ENCODE measurements at regions not wholly inside any gene's neighbourhood (a gene's known extent, or its start where the extent isn't known, plus 50 kb on each side); places are given as distances from the start of the nearest gene placed in this dataset.

DNA sequence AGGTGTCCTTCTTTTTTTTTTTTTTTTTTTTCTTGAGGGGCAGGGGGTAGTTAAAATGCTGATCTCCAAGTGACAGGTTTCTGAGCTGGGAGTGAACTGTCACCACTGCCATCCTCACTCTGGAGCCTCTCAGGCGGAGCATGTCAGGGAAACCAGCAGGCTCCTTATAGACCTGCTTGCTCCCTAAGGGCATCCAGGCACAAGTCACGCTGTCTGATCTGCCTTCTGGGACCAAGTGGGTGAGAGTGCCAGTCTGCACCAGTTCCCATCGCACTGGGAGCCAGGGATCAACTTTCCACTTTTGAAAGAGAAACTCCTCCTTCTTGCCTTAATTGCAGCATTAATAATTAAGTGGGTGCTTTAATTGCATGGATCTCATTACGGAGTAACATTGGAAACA lies 537.9 kb upstream of the CADM1 start:
- no peak overlapping the region for H3K4me3 ChIP-seq
- no peak for DNase-seq (ENCODE audit: low read depth in 1 of 2, low spot score in 1 of 2)
- TF ChIP-seq, protein P1, sequence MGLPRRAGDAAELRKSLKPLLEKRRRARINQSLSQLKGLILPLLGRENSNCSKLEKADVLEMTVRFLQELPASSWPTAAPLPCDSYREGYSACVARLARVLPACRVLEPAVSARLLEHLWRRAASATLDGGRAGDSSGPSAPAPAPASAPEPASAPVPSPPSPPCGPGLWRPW (IDR thresholded peaks at IDR 0.05), result no peak
- TF ChIP-seq, protein P2, sequence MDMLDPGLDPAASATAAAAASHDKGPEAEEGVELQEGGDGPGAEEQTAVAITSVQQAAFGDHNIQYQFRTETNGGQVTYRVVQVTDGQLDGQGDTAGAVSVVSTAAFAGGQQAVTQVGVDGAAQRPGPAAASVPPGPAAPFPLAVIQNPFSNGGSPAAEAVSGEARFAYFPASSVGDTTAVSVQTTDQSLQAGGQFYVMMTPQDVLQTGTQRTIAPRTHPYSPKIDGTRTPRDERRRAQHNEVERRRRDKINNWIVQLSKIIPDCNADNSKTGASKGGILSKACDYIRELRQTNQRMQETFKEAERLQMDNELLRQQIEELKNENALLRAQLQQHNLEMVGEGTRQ (IDR thresholded peaks at IDR 0.05), result no peak
- TF ChIP-seq RAD21 (conservative IDR thresholded peaks at IDR 0.05 in 1 of 2, IDR thresholded peaks at IDR 0.05 in 1 of 2), result no peak
- no peak for TF ChIP-seq RFX5 (IDR thresholded peaks at IDR 0.05)
- no peak for TF ChIP-seq TP53 (CRISPR knock-in tag; IDR thresholded peaks at IDR 0.05)
- no peak for TF ChIP-seq POLR2AphosphoS2 (conservative IDR thresholded peaks at IDR 0.05; ENCODE audit: low read length)
- TF ChIP-seq RNF2 (IDR thresholded peaks at IDR 0.05; ENCODE audit: borderline replicate concordance, low read depth), result no peak
- TF ChIP-seq CEBPB (IDR thresholded peaks at IDR 0.05), result no peak
- TF ChIP-seq BHLHE40 (IDR thresholded peaks at IDR 0.05; ENCODE audit: low read depth, low read length), result no peak
- no peak for TF ChIP-seq EHMT2 (IDR thresholded peaks at IDR 0.05; ENCODE audit: low read depth)
- TF ChIP-seq JUNB (IDR thresholded peaks at IDR 0.05), result no peak
- no peak for TF ChIP-seq FOSB (CRISPR knock-in tag; IDR thresholded peaks at IDR 0.05)
- TF ChIP-seq FOXS1 (CRISPR knock-in tag; IDR thresholded peaks at IDR 0.05), result no peak
- no peak for TF ChIP-seq NFE2L2 (conservative IDR thresholded peaks at IDR 0.05; ENCODE audit: low read length)
- no peak for TF ChIP-seq PHF8 (IDR thresholded peaks at IDR 0.05; ENCODE audit: borderline replicate concordance, low read depth)
- no peak for TF ChIP-seq HOXB13 (CRISPR knock-in tag; IDR thresholded peaks at IDR 0.05; ENCODE audit: low read depth)
- no peak for TF ChIP-seq MYC (IDR thresholded peaks at IDR 0.05; ENCODE audit: borderline replicate concordance, low read length)
- no peak for TF ChIP-seq SREBF2 (IDR thresholded peaks at IDR 0.05)
- no peak for TF ChIP-seq HEYL (CRISPR knock-in tag; IDR thresholded peaks at IDR 0.05)
- no peak for TF ChIP-seq EP300 (IDR thresholded peaks at IDR 0.05)
- POLR2A ChIA-PET, result no interaction called here
- no peaks in the 10 kb centered on the region for H3K4me1 ChIP-seq
- CTCF ChIA-PET, result no interaction called here
- no peaks in the 10 kb centered on the region for H3K9me3 ChIP-seq
- ATAC-seq, result no peak
- no peak overlapping the region for H3K4me2 ChIP-seq
- WGBS (ENCODE audit: missing lambda C conversion rate), result 24% methylated on average over 4 of the region's 4 CpGs
- no peak for FAIRE-seq
- H3K27ac ChIP-seq, result no peak overlapping the region

DNA sequence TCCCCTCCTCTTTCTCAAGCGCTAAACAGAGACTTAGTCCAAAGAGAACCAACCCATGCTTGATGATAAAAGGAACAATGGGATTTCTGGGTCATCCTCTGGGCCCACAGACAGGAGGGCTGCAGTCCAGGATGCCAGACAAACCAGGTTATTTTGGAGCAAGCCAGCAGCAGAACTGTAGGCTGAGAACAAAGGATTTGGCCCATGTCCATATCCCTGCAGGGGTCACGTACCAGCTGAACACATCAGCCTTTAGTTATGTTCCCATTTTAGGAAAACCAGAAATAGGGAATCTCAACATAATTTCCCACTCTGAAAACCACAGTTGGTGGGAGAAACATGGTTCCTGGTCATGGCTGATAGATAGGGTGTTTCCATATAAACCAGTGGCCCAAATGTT lies 533.6 kb upstream of the CADM1 start:
- FAIRE-seq, result no peak
- 0% methylated on average over 2 of the region's 2 CpGs for WGBS (ENCODE audit: missing lambda C conversion rate)
- Histone ChIP-seq H3K9me3 (no peaks in the 10 kb centered on the region), H3K4me2 (no peak overlapping the region), H3K4me3 (no peak overlapping the region), H3K27ac (no peak overlapping the region), H3K4me1 (no peaks in the 10 kb centered on the region)
- POLR2A ChIA-PET, result no interaction called here
- CTCF ChIA-PET, result no interaction called here
- TF ChIP-seq EHF (CRISPR knock-in tag; IDR thresholded peaks at IDR 0.05), result no peak
- TF ChIP-seq TP53 (CRISPR knock-in tag; IDR thresholded peaks at IDR 0.05), result no peak
- TF ChIP-seq, protein P2 (IDR thresholded peaks at IDR 0.05), result no peak
- no peak for TF ChIP-seq ZC3H11A (IDR thresholded peaks at IDR 0.05)
- TF ChIP-seq FOSB (CRISPR knock-in tag; IDR thresholded peaks at IDR 0.05), result no peak
- no peak for TF ChIP-seq ZFP36 (IDR thresholded peaks at IDR 0.05; ENCODE audit: borderline replicate concordance, partially characterized antibody)
- no peak for TF ChIP-seq CHD2 (IDR thresholded peaks at IDR 0.05; ENCODE audit: low read length, partially characterized antibody)
- no peak for TF ChIP-seq ZSCAN20 (CRISPR knock-in tag; IDR thresholded peaks at IDR 0.05)
- no peak for TF ChIP-seq NR3C1 (IDR thresholded peaks at IDR 0.05)
- TF ChIP-seq SMC3 (IDR thresholded peaks at IDR 0.05), result no peak
- TF ChIP-seq HOXA7 (CRISPR knock-in tag; IDR thresholded peaks at IDR 0.05), result no peak
- TF ChIP-seq RCOR1 (IDR thresholded peaks at IDR 0.05; ENCODE audit: low read depth, low read length), result no peak
- no peak for TF ChIP-seq TFCP2L1 (CRISPR knock-in tag; IDR thresholded peaks at IDR 0.05)
- TF ChIP-seq NFE2L2 (conservative IDR thresholded peaks at IDR 0.05; ENCODE audit: low read length), result no peak
- TF ChIP-seq HDAC2 (IDR thresholded peaks at IDR 0.05), result no peak
- TF ChIP-seq, protein P3, sequence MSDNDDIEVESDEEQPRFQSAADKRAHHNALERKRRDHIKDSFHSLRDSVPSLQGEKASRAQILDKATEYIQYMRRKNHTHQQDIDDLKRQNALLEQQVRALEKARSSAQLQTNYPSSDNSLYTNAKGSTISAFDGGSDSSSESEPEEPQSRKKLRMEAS (IDR thresholded peaks at IDR 0.05), result no peak
- no peak for TF ChIP-seq MAFK (IDR thresholded peaks at IDR 0.05; ENCODE audit: partially characterized antibody)
- no peak for TF ChIP-seq RNF2 (IDR thresholded peaks at IDR 0.05; ENCODE audit: borderline replicate concordance, low read depth)
- TF ChIP-seq, protein P4, sequence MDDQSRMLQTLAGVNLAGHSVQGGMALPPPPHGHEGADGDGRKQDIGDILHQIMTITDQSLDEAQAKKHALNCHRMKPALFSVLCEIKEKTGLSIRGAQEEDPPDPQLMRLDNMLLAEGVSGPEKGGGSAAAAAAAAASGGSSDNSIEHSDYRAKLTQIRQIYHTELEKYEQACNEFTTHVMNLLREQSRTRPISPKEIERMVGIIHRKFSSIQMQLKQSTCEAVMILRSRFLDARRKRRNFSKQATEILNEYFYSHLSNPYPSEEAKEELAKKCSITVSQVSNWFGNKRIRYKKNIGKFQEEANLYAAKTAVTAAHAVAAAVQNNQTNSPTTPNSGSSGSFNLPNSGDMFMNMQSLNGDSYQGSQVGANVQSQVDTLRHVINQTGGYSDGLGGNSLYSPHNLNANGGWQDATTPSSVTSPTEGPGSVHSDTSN (IDR thresholded peaks at IDR 0.05), result no peak
- TF ChIP-seq NPAS2 (CRISPR knock-in tag; IDR thresholded peaks at IDR 0.05; ENCODE audit: borderline replicate concordance), result no peak
- no peak for ATAC-seq
- DNase-seq (ENCODE audit: low read depth in 1 of 2, low spot score in 1 of 2), result no peak
